DMS53 (cell line): ENCODE measurements at regions not wholly inside any gene's neighbourhood (a gene's known extent, or its start where the extent isn't known, plus 50 kb on each side); places are given as distances from the start of the nearest gene placed in this dataset.
"Not testable (repeated sequence)": the region's sequence is repeated elsewhere in the genome, so short reads cannot be mapped to it uniquely, and the experiment has no call there.

Experiments used
- DNase-seq: peaks from one replicate; lab custom pipeline; 2025; lab: John Stamatoyannopoulos, UW

DNA sequence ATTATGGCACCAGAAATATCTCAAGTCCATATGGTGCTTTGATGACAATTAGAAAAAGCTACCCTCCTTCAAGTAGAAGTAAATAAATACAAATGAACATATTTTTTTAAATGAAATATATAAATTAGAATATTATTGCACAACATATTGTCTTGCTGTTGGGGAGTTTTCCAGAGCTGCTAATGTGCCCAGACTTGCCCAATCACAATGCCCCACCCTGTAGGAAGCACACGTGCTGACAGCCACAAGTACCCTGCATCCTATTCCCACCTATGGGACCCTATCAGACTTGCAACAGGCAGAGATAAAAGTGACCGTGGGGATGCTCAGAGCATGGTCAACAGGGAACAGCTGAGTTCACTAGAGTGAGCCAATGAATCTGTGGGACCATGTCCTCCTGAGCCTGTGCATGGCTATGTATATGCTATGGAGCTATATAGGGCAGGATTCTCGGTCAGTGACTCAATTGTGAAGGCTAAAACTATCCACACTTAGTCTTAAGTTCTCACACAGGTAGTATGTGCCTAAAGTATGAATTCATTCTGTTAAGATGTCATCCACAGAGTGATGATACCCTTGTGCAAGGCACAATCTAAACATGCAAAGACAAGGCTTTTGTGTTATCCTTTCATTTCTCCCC lies 336.0 kb downstream of the HGF start:
- no peak for DNase-seq

DNA sequence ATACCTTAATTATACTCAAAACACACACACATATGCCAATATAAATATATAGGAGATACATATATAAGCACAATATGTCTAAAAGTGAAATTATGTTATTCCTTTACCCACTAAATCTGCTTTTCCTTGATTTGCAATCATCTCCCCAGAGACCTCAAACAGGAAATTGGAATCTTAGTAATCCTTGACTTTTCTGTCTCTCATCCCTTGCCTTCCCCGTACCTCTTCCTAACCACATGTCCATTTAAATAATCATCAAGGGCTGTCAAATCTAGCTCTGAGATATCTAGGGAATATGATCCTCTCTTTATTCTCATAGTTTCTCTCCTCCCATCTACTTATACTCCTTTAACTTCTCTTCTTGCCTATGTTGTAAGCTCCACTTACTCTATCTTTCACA lies 336.6 kb downstream of the HGF start:
- DNase-seq, result no peak

DNA sequence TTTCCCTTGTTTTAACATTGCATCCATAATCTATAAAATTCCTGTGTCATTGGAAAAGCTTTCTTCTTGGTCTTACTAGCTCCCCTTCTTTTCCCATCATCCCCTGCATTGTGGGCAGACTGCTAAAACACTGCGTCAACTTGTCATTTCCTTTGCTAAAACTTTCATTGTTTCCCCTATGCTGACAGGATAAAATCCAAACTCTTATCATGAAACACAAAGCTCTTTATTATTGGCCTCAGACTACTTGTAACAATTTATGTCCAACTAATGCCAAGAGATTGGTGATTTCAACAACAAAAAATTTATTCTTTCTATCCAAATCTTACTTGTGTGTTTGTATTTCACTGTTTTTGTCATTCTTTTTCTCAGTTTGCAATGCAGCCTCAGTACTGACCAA lies 339.1 kb downstream of the HGF start:
- DNase-seq, result no peak

DNA sequence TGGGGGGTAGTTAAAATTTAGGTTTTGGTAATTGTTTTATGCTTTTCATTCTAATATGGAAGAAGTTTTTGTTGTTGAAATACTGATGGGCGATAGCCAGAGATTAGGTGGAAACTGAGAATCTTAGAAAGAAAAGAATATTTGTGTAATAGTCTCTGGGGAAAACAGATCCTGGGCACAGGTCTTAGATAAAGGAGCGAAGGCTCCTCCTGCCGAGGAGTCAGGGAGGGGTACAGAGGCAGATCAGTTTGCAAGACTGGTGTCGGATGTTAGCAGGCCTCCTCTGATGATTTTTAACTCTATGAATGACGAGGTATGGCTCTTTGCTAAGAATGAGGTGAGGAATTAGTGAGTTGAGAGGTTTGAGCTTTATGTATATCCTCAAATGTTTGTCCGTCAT lies 339.7 kb downstream of the HGF start:
- no peak for DNase-seq

DNA sequence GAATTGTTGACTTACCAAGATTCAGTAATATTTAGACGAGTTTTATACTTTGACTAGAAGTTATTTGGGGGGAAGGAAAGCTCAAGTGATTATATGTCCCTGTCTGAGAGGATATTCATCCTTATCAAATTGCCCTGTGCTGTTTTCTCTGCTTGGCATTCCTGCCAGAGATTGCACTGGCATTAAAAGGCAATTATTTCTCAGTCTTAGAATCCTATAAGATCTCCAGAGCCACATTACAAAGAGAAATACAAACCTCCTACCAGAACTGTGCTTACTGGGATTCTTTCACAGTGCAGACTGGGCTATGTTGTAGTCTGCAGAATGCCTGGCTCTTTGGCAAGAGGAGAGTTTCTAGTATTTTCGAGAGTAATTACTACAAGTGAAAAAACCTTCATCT lies 342.4 kb downstream of the HGF start:
- DNase-seq, result no peak

DNA sequence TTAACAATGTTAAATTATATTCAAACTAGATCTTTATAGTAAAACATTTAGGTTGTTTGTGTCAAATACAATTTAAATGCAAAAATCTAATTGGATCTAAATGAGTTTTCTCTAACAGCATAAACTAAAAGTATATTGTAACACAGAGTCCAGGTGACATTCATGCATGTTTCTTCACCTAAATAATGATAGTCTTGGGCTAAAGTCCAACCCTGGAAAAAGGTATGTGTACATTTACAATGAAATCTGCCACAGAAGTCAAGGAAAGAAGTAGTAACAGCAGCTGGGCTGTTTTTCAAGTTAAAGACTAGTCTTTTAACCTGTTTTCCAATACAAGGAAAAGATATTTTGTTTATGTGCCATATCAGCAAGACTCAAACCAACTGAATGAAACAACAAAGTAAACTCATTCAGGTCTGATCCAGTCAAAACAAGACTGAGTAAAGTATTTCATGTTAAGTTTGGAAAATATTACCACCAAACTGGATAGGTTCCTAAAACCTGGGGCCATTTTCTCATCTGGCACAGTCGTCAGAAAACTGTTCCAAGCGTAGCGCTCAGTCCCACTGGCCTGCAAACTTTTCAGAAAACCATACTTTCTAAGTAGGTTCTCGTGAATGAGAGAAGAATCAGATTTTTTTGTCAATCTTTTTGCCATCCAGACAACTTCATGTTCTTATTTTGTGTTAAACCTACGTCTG lies 349.2 kb downstream of the HGF start:
- DNase-seq, result no peak

DNA sequence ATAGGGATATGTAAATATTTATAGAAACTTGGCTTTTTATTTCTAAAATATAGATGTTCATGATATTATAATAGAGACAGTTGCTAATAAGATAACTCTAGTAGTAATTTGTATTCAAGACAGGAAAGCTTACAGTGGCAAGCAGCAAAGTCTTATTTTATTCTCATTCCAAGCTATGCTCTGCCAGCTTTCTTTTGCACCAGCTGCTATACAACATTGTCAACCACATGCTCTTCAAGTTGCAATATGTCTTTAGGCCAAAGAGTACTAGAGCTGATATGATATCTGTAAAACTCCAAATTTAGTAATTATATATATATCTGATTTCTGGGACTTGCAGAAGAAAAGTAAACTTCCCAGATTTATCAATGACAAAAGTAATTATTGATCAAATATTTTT lies 350.1 kb downstream of the HGF start:
- no peak for DNase-seq

DNA sequence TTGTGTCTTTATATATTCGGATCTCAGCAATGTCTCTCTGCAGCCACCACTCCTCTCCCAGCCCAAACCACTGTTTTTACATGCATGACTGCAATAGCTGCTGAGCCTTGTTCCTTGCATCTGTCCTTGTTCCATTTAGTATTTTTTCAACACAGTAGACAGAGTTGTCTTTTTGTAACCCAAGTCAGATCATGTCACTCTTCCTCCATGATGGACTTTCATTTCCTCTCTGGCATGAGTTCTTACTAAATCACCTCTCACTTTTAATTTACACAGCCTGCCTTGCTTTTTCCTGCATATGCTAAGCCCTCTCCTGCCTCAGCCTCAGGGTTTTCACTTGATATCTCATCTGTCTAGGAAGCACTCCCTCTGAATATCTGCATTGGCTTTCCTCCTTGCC lies 353.2 kb downstream of the HGF start:
- no peak for DNase-seq

DNA sequence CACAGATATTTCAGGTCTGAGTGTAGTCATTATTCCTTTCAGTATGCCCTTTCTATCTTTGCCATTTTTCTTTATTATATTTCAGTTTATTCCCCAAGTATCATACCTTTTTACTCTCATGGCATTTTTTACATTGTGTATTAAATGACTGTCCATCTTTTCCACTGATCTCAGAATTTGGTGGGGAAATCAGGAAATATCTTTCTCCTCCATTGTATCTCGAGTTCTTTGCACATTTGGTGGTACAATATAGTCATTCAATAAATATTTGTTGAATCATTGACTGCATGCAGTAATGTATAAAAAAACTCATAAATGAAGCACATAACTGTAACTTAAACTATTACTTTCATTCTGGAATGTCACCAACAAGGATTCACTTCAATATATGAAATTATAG lies 354.7 kb downstream of the HGF start:
- no peak for DNase-seq

DNA sequence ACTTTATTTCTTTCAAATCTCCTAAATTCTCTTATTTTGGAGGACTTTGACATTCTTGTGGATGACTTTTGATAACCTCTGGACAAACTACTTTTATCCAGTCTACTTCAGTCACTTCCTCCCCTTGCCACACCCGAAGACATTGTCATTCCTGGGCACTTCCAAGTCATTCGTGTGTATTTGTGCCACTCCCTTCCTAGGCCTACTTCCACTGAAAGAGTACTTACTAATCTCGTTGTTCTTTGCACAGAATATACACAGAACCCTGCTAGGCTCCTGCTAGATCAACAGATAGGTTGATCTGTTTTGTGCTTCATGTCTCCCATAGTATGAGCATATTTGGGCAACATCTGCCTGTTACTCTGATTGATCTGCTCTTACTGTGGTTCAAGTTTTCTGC lies 355.4 kb downstream of the HGF start:
- DNase-seq, result no peak

DNA sequence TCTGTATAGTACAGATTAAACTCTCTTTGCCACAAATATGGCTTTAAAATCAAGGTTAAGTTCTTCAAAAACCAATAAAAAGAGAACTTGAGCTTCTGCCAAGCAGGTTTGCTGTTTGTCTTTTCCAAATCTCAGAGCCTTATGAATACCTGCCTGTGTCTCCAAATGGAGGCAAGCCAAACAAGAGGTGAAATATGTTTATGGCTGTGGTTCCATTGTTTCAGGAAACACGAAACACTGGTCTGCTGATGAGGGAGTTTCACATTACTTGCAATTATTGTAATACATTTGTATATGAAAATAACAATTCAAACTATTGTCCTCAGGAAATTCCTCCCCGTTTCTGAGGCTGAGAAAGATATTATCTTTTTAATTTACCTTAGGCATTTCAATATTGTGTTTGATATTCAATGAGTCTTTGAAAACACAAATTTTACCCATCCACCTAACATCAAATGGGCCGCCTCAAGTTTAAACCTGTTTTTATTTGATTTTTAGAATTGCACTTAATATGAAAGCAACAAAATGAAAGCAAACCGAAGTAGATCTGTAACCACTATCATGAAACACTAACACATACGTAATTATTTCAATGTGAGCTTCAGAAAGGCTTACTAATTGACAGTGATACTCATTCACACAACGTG lies 359.3 kb downstream of the HGF start:
- no peak for DNase-seq

DNA sequence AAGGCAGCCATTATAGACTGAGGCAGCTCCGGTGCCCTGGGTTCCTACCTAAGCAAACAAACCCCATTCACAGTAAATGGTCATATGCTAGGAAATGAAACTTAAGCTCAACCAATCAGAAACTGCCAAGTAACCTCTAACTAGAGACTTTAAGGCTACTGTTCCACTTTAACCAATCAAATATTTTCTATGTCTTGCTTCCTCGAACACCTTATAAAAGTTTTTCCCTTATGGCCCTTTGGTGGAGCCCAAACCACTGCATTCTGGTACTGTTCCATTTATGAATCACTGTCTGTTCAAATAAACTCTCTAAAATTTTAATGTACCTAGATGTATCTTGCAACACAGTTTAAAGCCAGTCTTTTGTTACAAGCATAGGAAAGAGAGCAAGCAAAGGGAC lies 361.1 kb downstream of the HGF start:
- DNase-seq, result no peak

DNA sequence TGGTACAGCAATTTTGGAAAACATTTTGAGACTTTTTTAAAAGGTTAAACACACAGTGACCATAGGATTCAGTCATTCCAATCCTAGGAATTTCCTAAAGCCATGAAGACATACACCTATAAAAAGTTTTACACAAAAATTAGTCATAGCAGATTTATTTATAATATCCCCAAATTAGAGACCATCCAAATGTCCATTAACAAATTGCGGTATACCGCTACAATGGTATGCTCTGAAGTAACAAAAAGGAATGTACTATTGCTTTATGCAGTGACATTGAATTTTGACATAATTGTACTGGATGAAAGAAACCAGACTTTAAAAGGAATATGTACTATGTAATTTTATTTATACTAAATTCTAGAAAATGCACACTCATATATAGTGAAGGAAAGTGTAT lies 362.8 kb downstream of the HGF start:
- no peak for DNase-seq

DNA sequence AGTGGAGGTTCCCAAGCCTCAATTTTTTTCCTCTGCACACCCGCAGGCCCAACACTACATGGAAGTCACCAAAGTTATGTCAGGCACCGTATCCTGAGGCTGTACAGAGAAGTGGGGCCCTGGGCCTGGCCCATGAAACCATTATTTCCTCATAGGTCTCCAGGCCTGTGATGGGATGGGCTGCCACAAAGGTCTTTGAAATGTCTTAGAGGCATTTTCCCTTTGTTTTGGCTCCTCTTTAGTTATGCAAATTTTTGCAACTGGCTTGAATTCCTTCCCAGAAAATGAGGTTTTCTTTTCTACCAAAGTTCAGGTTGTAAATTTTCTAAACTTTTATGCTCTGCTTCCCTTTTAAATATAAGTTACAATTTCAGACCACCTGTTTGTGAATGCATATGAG lies 365.2 kb downstream of the HGF start:
- no peak for DNase-seq

DNA sequence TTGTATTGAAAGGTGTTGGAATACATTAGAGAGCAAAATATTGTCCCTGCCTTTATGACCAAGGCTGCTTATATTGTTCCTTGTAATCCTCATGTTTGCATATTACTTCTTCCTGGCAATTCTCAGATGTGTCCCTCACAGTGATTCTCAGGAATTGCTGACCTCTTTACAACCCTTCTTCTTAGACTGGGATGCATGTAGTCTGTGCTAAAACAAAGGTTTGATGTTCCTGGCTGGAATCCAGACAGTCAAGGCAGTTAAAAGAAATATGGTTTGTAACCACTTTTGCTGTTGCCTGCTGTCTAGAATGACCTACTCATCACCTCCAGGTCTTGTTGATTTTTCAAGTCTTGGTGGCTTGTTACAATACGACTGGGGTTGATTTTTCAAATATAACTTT lies 367.6 kb downstream of the HGF start:
- DNase-seq, result no peak

DNA sequence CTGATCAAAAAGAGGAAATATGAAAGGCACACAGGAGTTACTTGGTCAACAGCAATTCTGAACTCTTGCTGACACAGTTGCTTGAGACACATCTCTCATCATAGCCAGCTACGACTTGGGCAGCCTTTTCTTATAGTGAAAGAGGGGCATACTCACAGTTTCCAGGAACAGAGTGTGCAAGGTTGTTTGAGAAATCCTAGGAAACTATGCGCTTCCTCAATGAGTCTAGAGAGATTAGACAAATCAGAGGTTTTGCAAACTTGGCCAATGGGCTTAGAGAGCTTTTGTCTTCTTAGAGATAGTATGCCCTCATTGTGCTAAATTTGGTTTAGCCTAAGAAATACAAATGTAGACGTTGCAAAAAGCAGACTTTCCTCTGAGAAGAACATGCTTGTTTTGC lies 370.4 kb downstream of the HGF start:
- DNase-seq, result no peak

DNA sequence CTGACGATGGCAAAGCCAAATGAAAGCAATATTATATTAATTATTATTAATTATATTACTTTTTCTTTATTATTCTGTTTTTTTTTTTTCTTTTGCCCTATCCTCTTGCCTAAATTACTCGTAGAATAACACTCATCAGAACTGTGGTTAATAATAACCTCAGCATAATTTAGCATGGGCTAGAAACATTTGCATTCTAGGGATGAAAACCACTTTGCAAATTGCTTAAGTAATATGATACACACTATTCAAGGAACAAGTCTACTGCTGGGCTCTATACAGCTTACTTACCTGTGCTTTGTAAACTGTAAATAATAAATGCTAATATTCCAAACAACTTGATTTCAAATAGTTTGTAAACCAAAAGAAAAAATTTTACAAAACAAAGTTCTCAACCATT lies 375.8 kb downstream of the HGF start:
- DNase-seq, result no peak

DNA sequence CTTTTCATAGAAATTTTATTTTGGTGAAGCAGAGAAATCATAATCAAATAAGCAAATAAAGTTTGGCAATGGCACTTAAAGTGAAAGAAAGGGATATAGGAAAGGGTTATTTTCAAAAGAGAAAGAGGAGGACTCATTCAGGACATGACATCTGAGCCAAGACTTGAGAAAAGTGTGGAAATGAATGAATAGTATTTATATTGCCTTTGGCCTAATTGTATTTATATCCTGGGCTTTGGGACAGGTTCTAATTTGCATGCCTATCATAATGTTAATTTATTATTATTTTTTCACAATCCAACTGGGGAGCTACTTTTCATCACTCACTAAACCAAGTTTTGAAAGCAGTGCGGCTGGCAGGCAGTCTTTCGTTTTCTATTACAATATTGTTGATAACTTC lies 376.8 kb downstream of the HGF start:
- no peak for DNase-seq

DNA sequence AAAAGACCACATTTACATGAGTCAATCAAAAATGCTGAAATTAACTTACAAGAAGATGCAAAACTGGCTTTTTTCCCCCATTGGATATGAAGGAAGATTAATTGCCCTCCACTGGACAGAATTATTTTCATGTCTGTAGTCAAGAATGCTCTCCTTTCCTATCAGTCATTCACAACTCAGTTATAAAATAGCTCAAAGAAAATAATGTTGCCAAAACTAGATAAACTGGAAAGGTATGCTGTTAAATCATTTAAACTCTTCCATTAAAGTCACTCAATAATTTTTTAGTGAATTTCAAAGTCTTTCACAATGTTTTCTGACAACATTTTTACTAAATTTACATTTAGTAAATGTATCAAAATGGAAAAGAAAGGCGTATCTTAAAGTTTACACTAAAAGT lies 384.5 kb downstream of the HGF start:
- no peak for DNase-seq

DNA sequence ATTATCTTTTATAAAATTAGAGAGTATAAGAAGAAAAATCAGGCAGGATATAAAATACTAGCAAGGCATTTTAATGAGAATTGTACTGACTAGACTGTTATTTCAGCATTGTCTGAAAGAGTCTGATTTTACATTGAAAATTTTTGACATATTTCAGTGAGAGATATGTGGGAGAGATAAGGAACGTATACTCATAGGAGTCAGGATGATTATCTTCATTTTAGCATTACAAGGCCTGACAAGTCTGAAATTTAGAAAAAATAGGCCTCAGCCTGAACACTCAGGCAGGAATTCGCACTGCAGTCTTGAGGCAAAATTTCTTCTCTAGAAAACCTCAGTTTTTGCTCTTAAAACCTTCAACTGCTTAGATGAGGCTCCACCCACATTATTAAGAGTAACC lies 386.0 kb downstream of the HGF start:
- DNase-seq, result no peak

DNA sequence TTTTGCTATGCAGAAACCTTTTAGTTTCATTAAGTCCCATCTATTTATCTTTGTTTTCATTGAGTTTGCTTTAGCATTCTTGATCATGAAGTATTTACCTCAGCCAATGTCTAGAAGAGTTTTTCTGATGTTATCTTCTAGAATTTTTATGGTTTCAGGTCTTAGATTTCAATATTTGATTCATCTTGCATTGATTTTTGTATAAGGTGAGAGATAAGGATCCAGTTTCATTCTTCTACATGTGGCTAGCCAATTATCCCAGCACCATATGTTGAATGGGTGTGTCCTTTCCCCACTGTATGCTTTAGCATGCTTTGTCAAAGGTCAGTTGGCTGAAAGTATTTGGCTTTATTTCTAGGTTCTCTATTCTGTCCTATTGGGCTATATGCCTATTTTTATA lies 395.2 kb downstream of the HGF start:
- not testable (repeated sequence) for DNase-seq

DNA sequence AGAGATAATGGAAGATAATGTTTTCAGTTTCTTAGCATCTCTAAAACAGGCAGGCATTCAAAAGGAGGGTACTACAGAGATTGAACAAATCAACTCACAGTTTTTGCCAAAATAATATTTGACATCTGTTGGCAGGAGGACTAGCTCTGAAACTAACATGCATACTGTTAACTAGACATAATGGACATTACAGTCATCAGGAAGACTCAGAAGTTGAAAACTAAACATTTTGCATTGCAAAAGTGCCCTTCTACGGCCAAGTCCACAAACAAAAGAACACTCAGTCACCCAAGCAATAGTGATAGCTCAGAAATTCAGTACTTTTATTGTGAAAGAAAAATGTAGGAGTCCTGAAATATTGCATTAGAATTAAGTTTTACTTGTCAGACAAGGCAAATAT lies 399.0 kb downstream of the HGF start:
- DNase-seq, result no peak

DNA sequence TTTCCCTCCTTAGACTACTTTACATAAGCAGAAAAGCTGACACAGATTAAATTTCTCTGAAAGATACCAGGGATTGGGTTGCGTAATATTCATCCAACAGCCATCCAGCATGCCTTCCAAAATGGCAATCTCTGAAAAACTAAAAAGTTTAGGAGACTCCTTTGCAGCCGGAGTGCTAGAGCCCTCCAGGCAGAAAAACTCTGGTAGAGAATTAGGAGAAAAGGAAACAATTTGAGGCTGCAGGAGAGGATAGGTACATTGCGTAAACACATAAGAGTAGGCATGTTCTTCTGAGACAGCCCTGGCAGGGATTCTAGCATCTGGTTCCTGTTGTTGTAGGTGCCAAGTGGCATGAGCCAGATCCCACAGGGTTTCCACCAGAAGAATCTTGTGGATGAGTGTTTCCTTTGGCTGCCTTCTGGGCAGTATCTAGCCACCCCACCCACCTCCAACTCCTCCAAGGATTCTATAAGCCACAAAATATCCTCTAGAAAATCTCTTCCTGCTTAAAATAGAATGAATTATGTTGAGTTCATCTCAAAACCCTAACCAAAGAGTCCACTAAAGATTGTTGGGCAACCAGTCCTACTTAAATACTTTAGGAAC lies 402.4 kb downstream of the HGF start:
- DNase-seq, result no peak
